Loucy (cell line): ENCODE measurements at regions not wholly inside any gene's neighbourhood (a gene's known extent, or its start where the extent isn't known, plus 50 kb on each side); places are given as distances from the start of the nearest gene placed in this dataset.

Source experiments
- H2AFZ ChIP-seq: fragments of 200-600 bp; sonication (generic); 2 replicates; pipeline ENCODE4 v1.6.0; 2016; ENCODE audit warnings: antibody characterized with exemption, mild to moderate bottlenecking, low read length, moderate library complexity
- H3F3A ChIP-seq: fragments of 200-600 bp; 2 replicates; pipeline ENCODE4 v1.6.0; 2016; ENCODE audit warnings: antibody characterized with exemption, low read depth, mild to moderate bottlenecking
- H3K27me3 ChIP-seq: fragments of 200-600 bp; sonication (generic); 2 replicates; pipeline ENCODE4 v1.6.1; 2014; ENCODE audit warnings: low read length, mild to moderate bottlenecking; ENCODE audit not compliant: insufficient read depth, poor library complexity, severe bottlenecking
- H3K36me3 ChIP-seq: fragments of 200-600 bp; sonication (generic); 2 replicates; pipeline ENCODE4 v1.6.1; 2016; ENCODE audit warnings: low read length; ENCODE audit not compliant: insufficient read depth
- H3K4me1 ChIP-seq: fragments of 200-600 bp; sonication (generic); 2 replicates; pipeline ENCODE4 v1.5.1; 2014; ENCODE audit warnings: low read length, mild to moderate bottlenecking; ENCODE audit not compliant: insufficient read depth, poor library complexity, severe bottlenecking
- H3K4me2 ChIP-seq: fragments of 200-600 bp; sonication (generic); 2 replicates; pipeline ENCODE4 v1.6.0; 2014; ENCODE audit warnings: antibody characterized with exemption, low read length, low read depth, mild to moderate bottlenecking; ENCODE audit not compliant: poor library complexity, severe bottlenecking
- H3K4me3 ChIP-seq: fragments of 200-600 bp; sonication (generic); 2 replicates; pipeline ENCODE4 v1.5.1; 2014; ENCODE audit warnings: low read length, mild to moderate bottlenecking, mixed read lengths; ENCODE audit not compliant: poor library complexity, severe bottlenecking
- H3K79me2 ChIP-seq: fragments of 200-600 bp; sonication (generic); 2 replicates; pipeline ENCODE4 v1.6.1; 2014; ENCODE audit warnings: low read length; ENCODE audit not compliant: insufficient read depth
- H3K9ac ChIP-seq: fragments of 200-600 bp; sonication (generic); 2 replicates; pipeline ENCODE4 v1.6.0; 2014; ENCODE audit warnings: mild to moderate bottlenecking, low read depth, low read length, moderate library complexity; ENCODE audit not compliant: poor library complexity, severe bottlenecking
- H3K9me2 ChIP-seq: fragments of 200-600 bp; sonication (generic); replicated peaks from 2 replicates; pipeline ENCODE4 v1.6.1; 2016; ENCODE audit warnings: low read depth, low read length, mixed read lengths
- H3K9me3 ChIP-seq: fragments of 200-600 bp; sonication (generic); 2 replicates; pipeline ENCODE4 v1.6.1; 2014; ENCODE audit warnings: mild to moderate bottlenecking, antibody characterized with exemption, low read length, low read depth; ENCODE audit not compliant: insufficient read depth
- H4K20me1 ChIP-seq: fragments of 200-600 bp; sonication (generic); 2 replicates; pipeline ENCODE4 v1.6.0; 2014; ENCODE audit warnings: antibody characterized with exemption, low read length, mild to moderate bottlenecking; ENCODE audit not compliant: insufficient read depth, poor library complexity, severe bottlenecking
- CTCF ChIP-seq: fragments of 200-600 bp; sonication (generic); conservative IDR thresholded peaks from 2 replicates; pipeline ENCODE4 v1.5.1; 2014; ENCODE audit warnings: mild to moderate bottlenecking, antibody characterized with exemption, low read length
- EZH2phosphoT487 ChIP-seq: fragments of 200-600 bp; IDR thresholded peaks from 2 replicates; pipeline ENCODE4 v1.6.1; 2018; ENCODE audit warnings: antibody characterized with exemption, mild to moderate bottlenecking, moderate library complexity, borderline replicate concordance

GRCh38 chr12:46553266-46553665 lies 180.7 kb upstream of the SLC38A2 start:
- Histone ChIP-seq H3K79me2 (no peaks in the 10 kb centered on the region), H4K20me1 (no peaks in the 10 kb centered on the region), H3F3A (no peaks in the 10 kb centered on the region), H3K9me2 (no peaks in the 10 kb centered on the region), H3K4me3 (no peak overlapping the region), H3K4me1 (peaks cover 18% of the 10 kb centered on the region), H3K36me3 (no peaks in the 10 kb centered on the region), H2AFZ (no peak overlapping the region), H3K9me3 (no peaks in the 10 kb centered on the region), H3K9ac (no peak overlapping the region), H3K4me2 (no peak overlapping the region), H3K27me3 (no peaks in the 10 kb centered on the region)
- TF ChIP-seq CTCF, result no peak
- no peak for TF ChIP-seq EZH2phosphoT487

- Histone ChIP-seq H3K79me2 (no peaks in the 10 kb centered on the region), H2AFZ (no peak overlapping the region), H4K20me1 (no peaks in the 10 kb centered on the region), H3K27me3 (no peaks in the 10 kb centered on the region), H3F3A (no peaks in the 10 kb centered on the region), H3K9ac (no peak overlapping the region), H3K36me3 (no peaks in the 10 kb centered on the region), H3K4me1 (peaks cover 41% of the 10 kb centered on the region), H3K4me3 (no peak overlapping the region), H3K4me2 (no peak overlapping the region), H3K9me3 (no peaks in the 10 kb centered on the region), H3K9me2 (no peaks in the 10 kb centered on the region)
- TF ChIP-seq EZH2phosphoT487 (no peak), CTCF (no peak)
Measured at GRCh38 chr12:46550266-46550879, 177.8 kb upstream of the SLC38A2 start.

GRCh38 chr12:46549527-46550265 lies 177.1 kb upstream of the SLC38A2 start:
- no peaks in the 10 kb centered on the region for H3K79me2 ChIP-seq
- no peaks in the 10 kb centered on the region for H3K36me3 ChIP-seq
- no peak overlapping the region for H3K4me3 ChIP-seq
- H3K9me3 ChIP-seq, result no peaks in the 10 kb centered on the region
- TF ChIP-seq EZH2phosphoT487, result no peak
- no peak for TF ChIP-seq CTCF
- H3K4me2 ChIP-seq, result no peak overlapping the region
- no peaks in the 10 kb centered on the region for H3K9me2 ChIP-seq
- peaks cover 41% of the 10 kb centered on the region for H3K4me1 ChIP-seq
- no peaks in the 10 kb centered on the region for H3F3A ChIP-seq
- H3K9ac ChIP-seq, result no peak overlapping the region
- H4K20me1 ChIP-seq, result no peaks in the 10 kb centered on the region
- H3K27me3 ChIP-seq, result no peaks in the 10 kb centered on the region
- H2AFZ ChIP-seq, result no peak overlapping the region
